SU-DHL-6 (cell line): ENCODE measurements at regions not wholly inside any gene's neighbourhood (a gene's known extent, or its start where the extent isn't known, plus 50 kb on each side); places are given as distances from the start of the nearest gene placed in this dataset.

Source experiments
- H2AFZ ChIP-seq: fragments of 200-600 bp; sonication (generic); 2 replicates; pipeline ENCODE4 v1.6.1; 2014; ENCODE audit warnings: low read depth, mild to moderate bottlenecking, moderate library complexity, mixed read lengths, antibody characterized with exemption, low read length; ENCODE audit not compliant: severe bottlenecking
- H3F3A ChIP-seq: fragments of 200-600 bp; shearing (Covaris generic); 2 replicates; pipeline ENCODE4 v1.6.0; 2016; ENCODE audit warnings: antibody characterized with exemption, mild to moderate bottlenecking; ENCODE audit not compliant: insufficient read depth
- H3K27ac ChIP-seq: fragments of 200-600 bp; sonication (generic); 2 replicates; pipeline ENCODE4 v1.5.1; 2016; ENCODE audit warnings: low read depth, mild to moderate bottlenecking, low read length, moderate library complexity, mixed read lengths
- H3K27me3 ChIP-seq: fragments of 200-600 bp; sonication (generic), shearing (Covaris generic); 2 replicates; pipeline ENCODE4 v1.6.0; 2014; ENCODE audit warnings: mild to moderate bottlenecking, low read length
- H3K36me3 ChIP-seq: fragments of 200-600 bp; sonication (generic); 2 replicates; pipeline ENCODE4 v1.6.1; 2014; ENCODE audit warnings: mild to moderate bottlenecking, low read length, mixed read lengths
- H3K4me2 ChIP-seq: fragments of 300-600, 200-600 bp; shearing (Covaris generic), sonication (generic); 2 replicates; pipeline ENCODE4 v1.6.0; 2014; ENCODE audit warnings: low read length, low read depth, mild to moderate bottlenecking; ENCODE audit not compliant: poor library complexity, severe bottlenecking
- H3K4me3 ChIP-seq: fragments of 200-600 bp; sonication (generic); 2 replicates; pipeline ENCODE4 v1.5.1; 2014; ENCODE audit warnings: antibody characterized with exemption, low read length, mild to moderate bottlenecking, mixed read lengths; ENCODE audit not compliant: insufficient read depth, poor library complexity, severe bottlenecking
- H3K79me2 ChIP-seq: fragments of 200-600 bp; sonication (generic); 2 replicates; pipeline ENCODE4 v1.6.1; 2014; ENCODE audit warnings: mild to moderate bottlenecking, low read length, moderate library complexity; ENCODE audit not compliant: insufficient read depth
- H3K9ac ChIP-seq: fragments of 200-600 bp; sonication (generic); 2 replicates; pipeline ENCODE4 v1.7.0; 2014; ENCODE audit warnings: mild to moderate bottlenecking, low read length
- H3K9me2 ChIP-seq: fragments of 200-600 bp; sonication (generic); replicated peaks from 2 replicates; pipeline ENCODE4 v1.6.1; 2014; ENCODE audit warnings: low read length; ENCODE audit not compliant: insufficient read depth
- H3K9me3 ChIP-seq: fragments of 200-600 bp; sonication (generic); 2 replicates; pipeline ENCODE4 v1.6.1; 2014; ENCODE audit warnings: low read length, mixed read lengths; ENCODE audit not compliant: insufficient read depth
- H4K20me1 ChIP-seq: fragments of 200-600 bp; sonication (generic); 2 replicates; pipeline ENCODE4 v1.6.1; 2014; ENCODE audit warnings: low read depth, mild to moderate bottlenecking, antibody characterized with exemption, low read length, moderate library complexity, mixed read lengths
- CTCF ChIP-seq: fragments of 200-600 bp; sonication (generic); IDR thresholded peaks from one replicate; pipeline ENCODE4 v1.5.1; 2017; ENCODE audit warnings: antibody characterized with exemption, mild to moderate bottlenecking, low read length, moderate library complexity; ENCODE audit not compliant: insufficient read depth, poor library complexity, severe bottlenecking
- EZH2phosphoT487 ChIP-seq: fragments of 200-600 bp; sonication (generic), shearing (Covaris generic); conservative IDR thresholded peaks from 2 replicates; pipeline ENCODE4 v1.6.1; 2018; ENCODE audit warnings: mild to moderate bottlenecking, antibody characterized with exemption, low read length, moderate library complexity, mixed read lengths

GRCh38 chrX:28223469-28223868, 242.2 kb upstream of the DCAF8L1 start:
- no peaks in the 10 kb centered on the region for H3K9me3 ChIP-seq
- H2AFZ ChIP-seq = no peak overlapping the region
- no peaks in the 10 kb centered on the region for H4K20me1 ChIP-seq
- H3K36me3 ChIP-seq = no peaks in the 10 kb centered on the region
- no peaks in the 10 kb centered on the region for H3K79me2 ChIP-seq
- no peak overlapping the region for H3K4me3 ChIP-seq
- H3K27me3 ChIP-seq = no peaks in the 10 kb centered on the region
- H3K27ac ChIP-seq = no peak overlapping the region
- TF ChIP-seq CTCF = no peak
- TF ChIP-seq EZH2phosphoT487 = no peak
- no peak overlapping the region for H3K4me2 ChIP-seq
- H3K9ac ChIP-seq = no peak overlapping the region
- H3K9me2 ChIP-seq = no peaks in the 10 kb centered on the region
- no peaks in the 10 kb centered on the region for H3F3A ChIP-seq

- no peaks in the 10 kb centered on the region for H3K27me3 ChIP-seq
- no peak overlapping the region for H3K4me2 ChIP-seq
- H3K9ac ChIP-seq = no peak overlapping the region
- H4K20me1 ChIP-seq = no peaks in the 10 kb centered on the region
- no peaks in the 10 kb centered on the region for H3K9me3 ChIP-seq
- H3F3A ChIP-seq = no peaks in the 10 kb centered on the region
- no peaks in the 10 kb centered on the region for H3K9me2 ChIP-seq
- no peak for TF ChIP-seq CTCF
- TF ChIP-seq EZH2phosphoT487 = no peak
- no peak overlapping the region for H3K4me3 ChIP-seq
- no peak overlapping the region for H3K27ac ChIP-seq
- no peaks in the 10 kb centered on the region for H3K79me2 ChIP-seq
- H3K36me3 ChIP-seq = no peaks in the 10 kb centered on the region
- no peak overlapping the region for H2AFZ ChIP-seq
Observed at GRCh38 chrX:28205905-28206304, 224.7 kb upstream of the DCAF8L1 start.

- H3K9ac ChIP-seq = no peak overlapping the region
- H3F3A ChIP-seq = no peaks in the 10 kb centered on the region
- H3K79me2 ChIP-seq = no peaks in the 10 kb centered on the region
- no peaks in the 10 kb centered on the region for H3K9me2 ChIP-seq
- no peaks in the 10 kb centered on the region for H3K9me3 ChIP-seq
- TF ChIP-seq EZH2phosphoT487 = no peak
- no peak for TF ChIP-seq CTCF
- H2AFZ ChIP-seq = no peak overlapping the region
- no peaks in the 10 kb centered on the region for H4K20me1 ChIP-seq
- H3K36me3 ChIP-seq = no peaks in the 10 kb centered on the region
- H3K27ac ChIP-seq = no peak overlapping the region
- no peak overlapping the region for H3K4me2 ChIP-seq
- no peaks in the 10 kb centered on the region for H3K27me3 ChIP-seq
- H3K4me3 ChIP-seq = no peak overlapping the region
Observed at GRCh38 chrX:28205126-28205525, 223.9 kb upstream of the DCAF8L1 start.

DNA sequence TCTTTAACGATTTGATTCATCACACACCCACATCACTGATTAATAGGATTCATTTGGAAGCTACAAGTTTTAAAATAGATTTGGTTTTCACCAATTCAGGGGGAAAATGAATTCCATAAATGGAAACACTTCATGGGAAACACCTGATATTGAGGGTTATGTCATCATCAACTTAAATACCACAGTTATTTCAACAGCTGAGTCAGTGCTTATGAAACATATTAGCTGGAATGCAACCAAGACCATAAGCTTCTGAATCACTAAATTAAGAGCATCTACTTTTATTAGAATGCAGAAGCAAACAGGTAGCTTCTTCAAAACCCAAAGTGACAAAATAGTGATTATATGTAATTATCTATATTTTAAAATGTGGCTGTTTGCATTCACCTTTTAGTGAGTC, 207.8 kb upstream of the DCAF8L1 start:
- Histone ChIP-seq H3F3A (no peaks in the 10 kb centered on the region), H3K4me3 (no peak overlapping the region), H3K9ac (no peak overlapping the region), H3K9me2 (no peaks in the 10 kb centered on the region), H3K4me2 (no peak overlapping the region), H3K27ac (no peak overlapping the region), H3K9me3 (no peaks in the 10 kb centered on the region), H3K79me2 (no peaks in the 10 kb centered on the region), H3K36me3 (no peaks in the 10 kb centered on the region), H3K27me3 (no peaks in the 10 kb centered on the region), H4K20me1 (no peaks in the 10 kb centered on the region), H2AFZ (no peak overlapping the region)
- no peak for TF ChIP-seq EZH2phosphoT487
- TF ChIP-seq CTCF = no peak
